ENCODE measurements at regions not wholly inside any gene's neighbourhood (a gene's known extent, or its start where the extent isn't known, plus 50 kb on each side); places are given as distances from the start of the nearest gene placed in this dataset.
A peak's percentile ranks its signal among the peaks of the same experiment; 100 is the strongest.

- POLR2A ChIA-PET (ENCODE audit: partially characterized antibody) = no interaction called here
- CTCF ChIA-PET (ENCODE audit: partially characterized antibody) = interaction anchor here (0.7 to 1.7 kb wide), 4 partner anchors 46 to 417 kb away, joined by 3 to 4 read pairs (median 4); no protein-coding TSS in a partner anchor
- Histone ChIP-seq H3K9me3 (ENCODE audit: insufficient read depth in 2 of 2, low read depth in 1 of 2, low read length in 1 of 2) (no peaks in the 10 kb centered on the region), H2BK5ac (ENCODE audit: low read depth, low read length) (no peak overlapping the region), H3K23me2 (ENCODE audit: low read depth, low read length) (no peaks in the 10 kb centered on the region), H3K23ac (ENCODE audit: insufficient read length) (no peak overlapping the region), H4K20me1 (replicated peaks in 1 of 2; ENCODE audit: control insufficient read depth in 1 of 2, insufficient read depth in 2 of 2, low read length in 2 of 2) (no peaks in the 10 kb centered on the region), H3K14ac (ENCODE audit: insufficient read length) (no peak overlapping the region), H3K27ac (ENCODE audit: low read depth, low read length) (no peak overlapping the region), H4K8ac (ENCODE audit: extremely low read depth, insufficient read depth, low read length) (no peak overlapping the region), H4K5ac (ENCODE audit: insufficient read length, low read depth, low read length) (no peak overlapping the region), H3K9ac (replicated peaks in 1 of 4; ENCODE audit: extremely low read depth in 1 of 4, low read depth in 3 of 4, low read length in 3 of 4) (no peak overlapping the region), H2BK12ac (ENCODE audit: low read depth, low read length) (no peak overlapping the region), H2BK120ac (replicated peaks; ENCODE audit: low read depth, low read length) (no peak overlapping the region), H3K36me3 (ENCODE audit: control insufficient read depth in 2 of 4, insufficient read depth in 4 of 4, low read length in 3 of 4) (no peaks in the 10 kb centered on the region), H2BK20ac (ENCODE audit: low read length) (no peak overlapping the region), H3K79me2 (ENCODE audit: control insufficient read depth in 1 of 2, insufficient read depth in 2 of 2, low read length in 2 of 2) (no peaks in the 10 kb centered on the region), H3K4me2 (ENCODE audit: insufficient read depth in 1 of 2, low read depth in 2 of 2, low read length in 2 of 2) (no peak overlapping the region), H3K27me3 (replicated peaks in 1 of 4; ENCODE audit: control insufficient read depth in 3 of 4, extremely low read depth in 1 of 4, insufficient read depth in 3 of 4, low read length in 3 of 4) (no peaks in the 10 kb centered on the region), H4K91ac (replicated peaks; ENCODE audit: insufficient read length, low read length) (no peak overlapping the region), H2AK5ac (ENCODE audit: low read depth, low read length) (no peak overlapping the region), H3K18ac (ENCODE audit: extremely low read depth, low read length) (no peak overlapping the region), H3K4me3 (ENCODE audit: extremely low read depth in 1 of 4, insufficient read depth in 2 of 4, low read depth in 3 of 4, low read length in 4 of 4) (no peak overlapping the region), H2AFZ (ENCODE audit: low read length) (0 out of 2 replicates have a peak overlapping the region, but pooled peaks have one; percentile 61), H3K79me1 (ENCODE audit: low read depth, low read length) (no peaks in the 10 kb centered on the region), H3K4ac (replicated peaks; ENCODE audit: insufficient read length, low read depth, low read length) (no peak overlapping the region), H2BK15ac (ENCODE audit: low read length) (no peak overlapping the region), H3K4me1 (replicated peaks in 1 of 4; ENCODE audit: control insufficient read depth in 3 of 4, insufficient read depth in 4 of 4, low read length in 3 of 4) (no peaks in the 10 kb centered on the region; a peak in 1 of 7 replicates), H3K56ac (replicated peaks; ENCODE audit: insufficient read length, low read depth, low read length) (no peak overlapping the region)
- FAIRE-seq = no peak
- DNase-seq (ENCODE audit: low read depth in 1 of 2, low spot score in 2 of 2) = no peak
- 88% methylated on average over 8 of the region's 8 CpGs; no CpG with 5 or more reads in 1 of the 2 experiments for WGBS, 2 experiments (ENCODE audit: extremely low coverage in 1 of 2, insufficient coverage in 1 of 2, insufficient read length in 1 of 2, insufficient replicate concordance in 2 of 2, low coverage in 1 of 2, low lambda C conversion rate in 2 of 2, missing lambda C conversion rate in 1 of 2)
- TF ChIP-seq ATF3 (IDR thresholded peaks at IDR 0.05; ENCODE audit: insufficient read depth, low read depth, low read length) (no peak), EGR1 (IDR thresholded peaks at IDR 0.05; ENCODE audit: borderline replicate concordance, low read depth, low read length) (no peak), PHF8 (conservative IDR thresholded peaks at IDR 0.05; ENCODE audit: low read depth, low read length) (no peak), RFX5 (IDR thresholded peaks at IDR 0.05; ENCODE audit: borderline replicate concordance, low read depth, low read length) (no peak), NANOG (IDR thresholded peaks at IDR 0.05; ENCODE audit: insufficient read depth, low read depth, low read length, poor library complexity, severe bottlenecking) (no peak), POU5F1 (IDR thresholded peaks at IDR 0.05; ENCODE audit: low read depth, low read length) (no peak), JUN (IDR thresholded peaks at IDR 0.05; ENCODE audit: low read depth, low read length) (no peak), CTBP2 (IDR thresholded peaks at IDR 0.05; ENCODE audit: borderline replicate concordance, insufficient read depth, insufficient read length, low read length) (no peak), MAFK (IDR thresholded peaks at IDR 0.05; ENCODE audit: low read depth, low read length) (no peak), KDM4A (IDR thresholded peaks at IDR 0.05; ENCODE audit: low read depth, low read length, severe bottlenecking) (no peak), SRF (IDR thresholded peaks at IDR 0.05; ENCODE audit: low read depth, low read length) (no peak), POLR2AphosphoS5 (IDR thresholded peaks at IDR 0.05; ENCODE audit: low read depth, low read length) (no peak)
Observed at GRCh38 chr6:134532694-134533624, 215.0 kb upstream of the SGK1 start.
